ENCODE measurements at regions not wholly inside any gene's neighbourhood (a gene's known extent, or its start where the extent isn't known, plus 50 kb on each side); places are given as distances from the start of the nearest gene placed in this dataset.
"Not testable (repeated sequence)": the region's sequence is repeated elsewhere in the genome, so short reads cannot be mapped to it uniquely, and the experiment has no call there.

DNA sequence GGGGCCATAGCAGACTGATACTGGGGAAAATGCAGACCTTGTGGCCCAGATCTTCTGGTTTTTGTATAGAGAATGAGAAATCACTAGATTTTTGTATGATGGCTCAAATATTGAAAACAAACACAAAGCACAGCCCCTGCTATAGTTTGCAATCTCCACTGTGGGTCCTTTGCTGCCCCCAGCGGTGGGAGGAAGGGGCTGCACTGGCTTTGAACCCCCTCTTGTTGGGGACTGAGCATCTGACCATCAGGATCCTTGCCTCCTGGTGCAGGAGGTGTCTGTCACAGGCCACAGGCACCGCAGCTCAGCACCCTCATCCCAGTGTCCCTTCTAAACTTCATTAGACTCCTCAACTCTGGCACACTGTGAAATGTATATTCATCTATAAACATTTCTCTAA lies 252.3 kb downstream of the BCL2L11 start:
- DNase-seq, result not testable (repeated sequence)

DNA sequence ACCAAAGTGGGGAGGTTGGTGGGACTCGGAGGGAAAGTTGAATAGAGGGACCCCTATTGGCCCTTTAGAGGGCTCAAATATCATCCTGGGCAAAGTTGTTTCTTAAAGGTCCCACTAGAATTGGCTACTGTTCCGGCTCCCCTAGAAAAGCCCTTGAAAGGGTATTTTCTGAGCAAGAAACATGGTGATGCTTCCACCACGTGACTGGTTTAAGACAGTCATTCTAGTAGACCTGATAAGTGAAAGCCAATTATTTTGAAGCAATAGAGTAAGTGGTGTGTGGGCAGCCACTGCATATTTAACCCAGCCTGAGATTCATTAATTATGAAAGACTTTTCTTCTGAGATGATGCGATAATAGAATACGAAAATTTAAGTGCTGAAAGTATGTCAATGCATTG lies 253.3 kb downstream of the BCL2L11 start:
- DNase-seq, result not testable (repeated sequence)

DNA sequence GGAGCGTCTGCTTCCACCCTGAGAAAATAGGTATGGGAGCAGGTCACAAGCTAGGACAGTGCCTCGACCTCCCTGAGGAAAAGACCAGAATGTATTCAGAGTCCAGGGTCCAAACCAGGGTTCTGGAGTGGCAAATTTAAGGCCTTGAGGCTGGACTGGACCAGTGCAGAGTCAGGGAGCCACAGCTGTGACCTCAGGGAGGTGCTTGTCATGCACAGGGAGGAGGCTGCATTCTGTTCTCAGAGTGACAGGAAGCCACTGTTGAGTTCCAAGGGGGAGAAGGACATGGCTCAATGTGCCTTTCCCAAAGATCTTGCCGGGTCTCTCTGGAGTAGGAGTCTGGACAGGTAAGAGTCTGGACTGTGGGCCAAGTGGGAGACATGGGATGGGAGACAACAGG lies 254.0 kb downstream of the BCL2L11 start:
- not testable (repeated sequence) for DNase-seq

DNA sequence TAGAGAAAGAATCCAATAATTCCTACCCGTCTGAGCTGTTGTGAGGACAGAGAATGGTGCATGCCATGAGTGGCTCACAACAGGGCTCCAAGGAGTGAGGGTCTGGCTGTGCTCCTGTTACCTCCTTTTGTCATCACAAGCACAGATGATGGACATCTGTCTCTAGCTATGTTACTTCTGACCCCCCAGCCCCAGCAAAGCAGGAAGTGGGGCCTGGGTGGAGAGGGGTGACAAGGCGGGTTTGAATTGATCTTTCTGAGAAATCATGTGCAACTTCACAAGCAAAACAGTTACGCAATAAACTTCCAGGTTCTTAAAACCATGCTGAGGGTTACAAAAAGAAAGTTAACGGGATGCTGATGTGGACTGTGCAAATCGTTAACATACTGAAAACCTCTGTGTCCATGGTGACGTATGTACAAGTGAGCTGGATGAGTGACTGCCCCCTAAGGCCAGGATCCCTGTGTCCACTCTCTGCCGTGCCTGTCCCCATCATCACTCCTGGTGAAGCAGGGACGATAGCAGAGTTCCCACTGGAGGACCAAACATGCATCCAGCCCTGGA lies 254.7 kb downstream of the BCL2L11 start:
- not testable (repeated sequence) for DNase-seq

DNA sequence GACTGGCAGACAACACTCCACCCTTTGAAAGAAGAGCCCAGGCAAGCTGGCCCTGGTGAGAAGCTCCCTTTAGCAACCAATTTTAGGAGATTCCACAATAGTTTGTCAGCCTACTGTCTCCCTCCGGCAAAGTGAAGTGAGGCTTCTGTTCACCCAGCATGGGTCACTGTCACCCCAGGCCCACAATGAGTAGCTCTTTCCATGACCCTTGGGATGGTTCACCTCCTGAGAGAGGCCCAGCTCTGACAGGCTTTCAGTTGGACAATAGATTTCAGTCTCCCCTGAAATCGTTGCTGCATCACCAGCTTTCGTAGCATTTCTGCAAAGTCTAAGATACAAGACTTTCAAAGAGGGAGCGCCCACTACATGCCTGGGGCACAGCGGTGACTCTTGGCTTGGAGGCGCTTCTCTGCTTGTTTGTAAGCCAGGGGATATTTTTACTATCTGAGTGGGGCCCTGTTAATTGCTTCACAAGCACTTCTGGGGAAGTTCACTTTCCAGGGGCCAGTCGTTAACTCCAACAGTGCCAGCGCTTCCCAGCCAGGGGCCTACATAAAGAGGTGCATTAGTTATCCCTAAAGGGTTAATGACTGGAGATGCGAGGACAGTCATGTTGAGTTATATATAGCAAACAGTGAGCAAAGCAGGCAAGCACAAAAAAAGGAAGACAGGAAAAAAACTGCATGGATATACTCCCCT lies 255.7 kb downstream of the BCL2L11 start:
- DNase-seq, result not testable (repeated sequence)

DNA sequence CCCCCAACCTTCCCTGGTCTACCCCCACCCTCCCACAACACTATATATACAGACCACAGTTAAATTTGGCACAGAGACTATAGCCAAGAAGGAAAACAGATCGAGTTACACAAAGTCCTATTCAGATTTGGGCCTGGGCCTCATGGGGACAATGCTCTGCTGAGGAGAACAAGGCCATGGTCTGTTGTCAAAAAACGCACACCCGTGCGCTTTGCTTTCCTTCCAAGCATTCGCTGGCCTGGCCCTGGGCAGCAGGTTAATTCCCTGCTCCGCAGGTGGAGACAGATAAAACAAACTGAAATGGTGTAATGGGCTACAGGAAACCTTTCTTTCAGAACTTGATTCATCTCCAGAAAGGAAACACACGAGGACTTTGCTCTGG lies 256.2 kb downstream of the BCL2L11 start:
- DNase-seq, result not testable (repeated sequence)

DNA sequence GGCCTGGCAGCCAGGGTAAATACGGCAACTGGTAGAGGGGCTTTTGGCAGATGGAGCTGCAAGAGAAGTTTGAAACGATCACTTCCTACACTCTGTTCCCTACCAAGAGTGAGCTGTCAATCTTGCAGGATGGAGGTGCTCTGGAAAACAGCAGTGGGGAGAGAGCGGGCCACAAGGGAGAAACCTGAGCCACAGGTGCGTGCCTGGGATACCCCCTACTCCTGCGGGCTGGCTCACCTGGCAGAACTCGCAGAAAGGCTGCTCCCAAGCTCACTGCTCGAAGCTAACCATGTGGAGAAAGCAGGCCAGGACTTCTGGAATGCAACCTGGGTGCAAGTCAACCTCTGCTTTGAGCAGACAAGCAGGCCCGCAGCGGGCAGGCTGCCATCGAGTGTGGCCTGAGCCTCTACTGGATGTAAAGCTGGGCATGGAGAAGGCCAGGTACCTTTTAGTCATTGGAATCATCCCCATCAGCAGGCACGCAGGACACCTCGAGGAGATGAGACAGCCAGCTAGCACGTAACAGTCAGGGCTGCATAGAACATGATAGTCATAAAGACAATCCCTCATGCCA lies 256.8 kb downstream of the BCL2L11 start:
- not testable (repeated sequence) for DNase-seq

DNA sequence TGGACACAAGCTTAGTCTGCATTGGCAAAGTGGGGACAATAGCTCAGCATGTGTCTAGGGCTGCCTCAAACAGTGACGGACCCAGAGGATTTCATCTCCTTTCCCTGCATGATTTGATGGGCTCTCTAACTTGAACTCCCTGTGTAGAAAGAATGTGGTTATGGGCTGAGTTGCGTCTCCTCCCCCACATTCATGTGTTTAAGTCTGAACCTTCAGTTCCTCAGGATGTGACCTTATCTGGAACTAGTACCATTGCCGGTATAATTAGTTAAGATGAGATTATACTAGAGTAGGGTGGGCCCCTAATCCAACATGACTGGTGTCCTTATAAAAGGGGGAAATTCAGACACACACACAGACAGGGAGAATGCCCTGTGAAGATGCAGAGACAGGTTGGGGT lies 257.6 kb downstream of the BCL2L11 start:
- not testable (repeated sequence) for DNase-seq

DNA sequence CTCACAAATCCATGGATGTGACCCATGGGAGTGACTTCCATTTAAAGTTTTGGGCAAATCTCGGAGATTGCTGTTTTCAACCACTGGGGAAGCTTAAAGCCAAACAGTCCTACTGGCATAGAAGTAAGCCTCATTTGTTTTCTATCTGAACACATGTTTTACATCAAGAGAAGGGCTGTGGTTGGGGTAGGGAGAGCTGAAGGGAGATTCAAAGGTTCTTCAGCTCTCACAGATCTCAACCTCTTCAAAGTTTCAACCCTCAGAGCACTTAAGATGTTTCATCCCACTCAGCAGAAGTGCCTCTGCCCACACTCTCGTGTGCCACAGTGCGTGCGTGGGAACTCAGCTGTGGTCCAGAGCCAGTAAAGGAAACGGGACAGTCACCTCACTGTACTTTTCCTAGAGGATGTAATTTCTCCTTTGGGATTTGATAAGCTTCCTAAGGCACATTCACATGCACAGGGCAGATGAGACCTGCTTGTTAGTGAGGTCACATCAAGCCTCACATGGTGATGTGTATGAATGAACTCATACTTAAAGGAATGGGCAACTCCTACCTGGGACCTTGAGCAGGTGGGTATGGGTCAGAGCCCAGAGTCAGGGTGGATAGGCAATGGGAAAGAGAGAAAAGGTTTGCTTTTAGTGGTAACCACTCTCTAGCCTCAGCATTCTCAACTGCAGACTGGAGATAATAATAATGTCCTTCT lies 260.2 kb downstream of the BCL2L11 start:
- not testable (repeated sequence) for DNase-seq

DNA sequence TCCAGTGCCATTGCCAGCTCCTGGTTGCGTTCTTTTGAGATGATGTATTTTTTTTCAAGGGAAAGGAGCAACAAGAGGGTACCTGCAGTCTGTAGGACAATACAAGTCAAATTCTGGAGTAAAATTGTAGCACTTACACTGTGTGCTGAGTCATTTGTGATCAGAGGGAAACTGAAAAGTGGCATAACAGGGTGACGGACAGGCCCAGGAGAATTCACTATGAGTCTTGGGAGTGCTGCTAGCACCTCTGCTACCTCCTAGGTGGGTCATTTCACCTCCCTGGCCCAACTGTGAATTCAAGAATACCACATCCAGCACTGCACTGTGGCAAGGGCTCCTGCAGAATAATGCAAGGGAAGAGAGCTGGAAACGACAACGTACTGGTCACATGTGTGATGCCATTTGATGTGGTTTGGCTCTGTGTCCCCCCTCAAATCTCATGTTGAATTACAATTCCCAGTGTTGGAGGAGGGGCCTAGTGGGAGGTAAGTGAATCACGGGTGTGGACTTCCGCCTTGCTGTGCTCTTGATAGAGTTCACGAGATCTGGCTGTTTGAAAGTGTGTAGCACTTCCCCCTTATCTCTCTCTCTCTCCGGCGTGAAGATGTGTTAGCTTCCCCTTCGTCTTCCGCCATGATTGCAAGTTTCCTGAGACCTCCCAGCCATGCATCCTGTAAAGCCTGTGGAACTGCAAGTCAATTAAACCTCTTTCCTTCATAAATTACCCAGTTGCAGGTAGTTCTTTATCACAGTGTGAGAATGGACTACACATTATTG lies 261.0 kb downstream of the BCL2L11 start:
- not testable (repeated sequence) for DNase-seq

DNA sequence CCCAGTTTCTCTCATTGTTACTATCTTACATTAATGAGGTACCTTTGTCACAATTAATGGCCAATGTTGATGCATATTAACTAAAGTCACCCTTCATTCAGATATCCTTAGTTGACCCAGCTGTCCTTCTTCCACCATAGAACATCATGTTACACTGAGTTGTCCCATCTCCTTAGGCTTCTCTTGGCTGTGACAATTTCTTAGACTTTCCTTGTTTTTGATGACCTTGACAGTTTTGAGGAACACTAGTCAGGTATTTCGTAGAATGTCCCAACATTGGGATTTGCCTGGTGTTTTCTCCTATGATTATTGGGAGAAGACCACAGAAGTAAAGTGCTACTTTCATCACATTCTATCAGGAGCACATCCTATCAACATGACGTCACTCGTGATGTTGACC lies 261.8 kb downstream of the BCL2L11 start:
- not testable (repeated sequence) for DNase-seq

DNA sequence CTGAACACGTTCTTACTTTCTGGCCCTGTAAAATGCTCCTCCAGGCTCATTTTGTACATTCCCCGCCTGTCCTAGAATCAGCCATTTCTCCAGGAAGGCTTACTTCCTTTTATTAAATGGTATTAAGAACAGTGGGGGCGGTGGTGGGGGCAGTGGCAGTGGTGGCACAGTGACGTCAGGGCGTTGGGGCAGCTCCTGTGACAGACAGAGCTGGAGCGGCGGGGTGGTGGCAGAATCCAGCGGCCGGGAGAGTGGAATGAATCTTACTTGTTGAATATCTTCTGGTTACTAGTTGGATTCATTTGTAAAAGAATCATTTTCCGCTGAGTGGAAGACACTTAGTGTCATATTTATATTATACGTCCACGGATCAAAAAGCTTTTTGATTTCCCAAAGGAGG lies 262.6 kb downstream of the BCL2L11 start:
- not testable (repeated sequence) for DNase-seq

DNA sequence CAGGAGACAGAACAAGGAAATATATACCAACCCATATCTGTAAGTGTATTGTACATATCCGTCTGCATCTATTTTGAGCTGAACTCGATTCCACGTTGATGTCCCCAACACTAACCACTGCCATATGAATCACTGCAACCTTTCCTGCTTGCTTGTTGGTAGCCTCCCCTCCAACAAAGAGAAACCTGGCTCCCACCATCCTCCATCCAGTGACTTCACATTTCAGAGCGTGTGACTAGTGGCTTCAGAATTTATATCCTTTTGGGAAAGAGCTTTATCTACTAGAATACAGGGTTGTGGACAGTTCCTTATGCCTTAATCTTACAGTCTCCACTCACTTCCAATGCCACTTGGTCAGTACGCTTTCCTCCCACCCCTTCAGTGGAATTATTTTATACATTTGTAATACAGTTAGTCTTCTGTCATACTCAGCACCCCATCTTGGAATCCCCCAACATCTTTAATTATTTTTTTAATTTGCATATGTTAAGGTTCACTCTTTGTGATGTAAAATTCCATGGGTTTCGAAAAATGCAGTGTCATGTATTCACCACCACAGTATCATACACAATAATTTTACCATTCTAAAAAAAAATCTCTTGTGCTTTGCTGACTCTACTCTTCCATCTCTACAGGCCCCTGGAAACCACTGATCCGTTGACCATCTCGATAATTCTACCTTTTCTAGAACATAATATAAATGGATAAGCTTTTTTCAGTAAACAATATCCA lies 264.7 kb downstream of the BCL2L11 start:
- DNase-seq, result not testable (repeated sequence)

DNA sequence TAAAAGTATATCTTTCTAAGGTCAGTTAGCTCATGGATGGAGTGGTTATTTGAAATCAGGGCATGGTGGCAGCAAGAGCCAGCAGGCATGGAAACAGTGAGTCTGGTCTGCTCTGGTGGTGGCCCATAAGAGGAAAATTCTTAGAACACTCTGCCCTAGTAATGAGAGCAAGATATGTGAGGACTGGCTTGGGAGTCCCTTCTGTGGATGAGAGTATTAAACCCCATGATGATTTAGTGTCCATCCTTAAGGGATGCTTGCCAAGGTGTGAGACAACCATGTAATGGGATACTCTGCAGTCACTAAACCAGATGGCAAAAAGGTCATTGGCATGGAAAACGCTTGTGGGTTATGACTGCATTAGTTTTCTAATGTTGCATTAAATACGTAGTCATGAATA lies 269.9 kb downstream of the BCL2L11 start:
- DNase-seq, result not testable (repeated sequence)

DNA sequence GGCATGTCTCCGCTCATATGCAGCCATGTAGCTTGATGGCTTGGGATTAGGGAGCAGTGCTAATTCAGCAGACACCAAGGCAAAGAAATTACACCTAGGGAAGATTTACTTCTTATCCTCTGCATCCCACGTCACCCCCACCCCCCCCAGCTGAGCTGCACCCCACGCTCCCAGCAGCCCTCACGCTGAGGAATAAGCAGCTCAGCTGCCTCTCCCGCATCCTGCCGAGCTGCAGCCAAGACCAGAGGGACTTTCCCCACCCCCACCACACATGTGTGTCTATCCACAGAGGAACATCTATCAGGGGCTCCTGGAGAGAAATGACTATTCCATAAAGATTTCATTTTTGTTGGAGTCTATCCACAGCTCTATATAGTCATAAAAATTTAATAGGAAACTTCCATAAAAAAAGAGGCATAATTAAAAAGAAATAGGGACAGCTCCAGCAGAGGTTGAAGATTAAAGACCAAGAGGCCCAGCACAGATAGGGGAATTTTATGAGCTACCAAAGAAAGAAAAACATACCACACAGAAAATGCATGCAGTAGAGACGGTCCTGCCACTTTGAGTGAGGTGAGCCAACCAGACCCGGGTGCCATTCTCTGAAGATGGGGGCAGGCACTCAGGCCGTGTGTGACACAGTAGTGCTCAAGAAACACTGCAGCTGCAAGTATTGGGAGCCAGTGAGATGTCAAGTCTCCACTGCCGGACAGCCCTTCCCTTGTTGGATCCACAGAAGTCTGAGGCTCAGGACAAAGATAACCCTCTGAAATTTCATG lies 274.8 kb downstream of the BCL2L11 start:
- not testable (repeated sequence) for DNase-seq

DNA sequence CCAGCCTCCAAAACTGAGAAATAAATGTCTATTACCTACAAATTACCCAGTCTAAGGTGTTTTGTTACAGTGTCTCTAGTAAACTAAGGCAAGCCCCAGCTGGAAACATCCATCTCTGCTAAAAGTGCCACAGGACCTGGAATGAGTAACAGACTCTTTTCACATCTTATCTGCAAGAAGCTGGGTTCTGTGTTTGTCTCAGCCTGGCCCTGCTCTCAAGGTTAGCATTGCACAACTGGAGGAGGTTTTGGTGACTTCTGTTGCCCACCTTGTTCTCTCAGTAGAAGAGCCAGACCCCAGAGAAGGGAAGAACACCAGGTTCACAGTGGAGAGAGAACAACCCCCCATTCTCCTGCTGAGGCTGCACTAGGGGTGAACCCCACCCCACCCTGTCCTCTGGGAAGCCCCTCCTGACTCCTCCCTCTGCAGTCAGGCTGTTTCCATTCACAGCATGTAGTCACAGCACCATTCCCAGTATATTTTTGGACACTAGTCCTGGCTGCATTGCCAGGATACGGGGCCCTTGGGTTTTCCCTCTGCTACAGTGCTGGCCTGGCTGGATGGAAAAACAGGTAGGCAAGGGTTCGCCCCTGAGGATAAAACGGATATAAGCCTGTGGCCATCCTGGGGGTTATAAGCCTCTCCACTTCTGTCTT lies 280.0 kb downstream of the BCL2L11 start:
- DNase-seq, result not testable (repeated sequence)

DNA sequence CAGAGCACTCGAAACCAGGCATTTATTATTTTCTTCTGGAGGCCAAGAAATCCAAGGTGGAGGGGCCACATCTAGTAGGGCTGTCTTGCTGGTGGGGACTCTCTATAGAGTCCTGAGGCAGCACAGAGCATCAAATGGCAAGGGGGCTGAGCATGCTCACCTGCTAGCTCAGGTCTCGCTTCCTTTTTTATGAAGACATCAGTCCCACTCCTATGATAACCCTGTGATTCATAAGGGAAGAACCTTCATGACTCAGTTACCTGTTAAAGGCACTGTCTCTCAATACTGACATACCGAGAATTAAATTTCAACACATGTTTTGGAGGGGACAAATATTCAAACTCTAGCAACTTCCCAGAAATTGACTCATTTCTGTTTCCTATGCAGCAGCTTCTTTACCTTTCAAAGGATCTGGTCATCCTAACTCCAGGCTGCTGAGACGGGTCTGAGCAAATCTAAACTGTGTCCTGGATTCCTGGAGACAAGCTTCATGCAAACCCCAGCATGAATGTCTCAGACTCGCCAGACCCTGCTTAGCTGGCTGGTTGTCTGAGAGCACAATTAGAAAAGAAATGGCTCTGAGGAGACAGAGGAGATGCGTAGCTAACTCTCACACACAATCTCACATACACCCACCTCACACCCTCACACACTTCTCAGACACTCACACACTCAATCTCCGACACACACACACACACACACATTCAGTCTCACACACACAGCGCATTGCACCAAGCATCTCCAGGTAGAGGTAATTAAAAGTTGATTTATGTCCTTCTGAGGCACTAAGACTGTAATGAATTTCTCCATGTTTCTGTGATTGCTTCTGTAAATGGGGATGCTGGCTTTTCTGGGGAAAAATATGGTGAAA lies 280.8 kb downstream of the BCL2L11 start:
- not testable (repeated sequence) for DNase-seq

DNA sequence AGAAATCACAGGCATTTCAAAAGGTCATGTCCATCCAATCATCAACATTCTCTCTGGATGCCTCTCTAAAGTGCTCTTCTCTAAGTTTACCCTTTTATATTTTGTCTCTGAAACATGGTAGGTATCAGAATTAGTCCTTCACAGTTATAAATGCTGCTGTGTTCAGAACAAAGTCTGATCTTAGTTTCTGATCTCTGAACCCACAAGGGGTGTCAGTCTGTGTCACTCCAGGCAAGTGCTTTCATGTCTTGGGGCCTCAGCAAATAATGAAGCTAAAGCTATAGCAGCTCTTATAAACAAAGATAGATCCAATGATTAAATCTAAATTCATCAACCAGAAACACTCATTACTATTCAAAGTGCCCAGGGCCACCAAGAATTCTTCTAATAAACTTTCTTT lies 281.7 kb downstream of the BCL2L11 start:
- DNase-seq, result not testable (repeated sequence)

DNA sequence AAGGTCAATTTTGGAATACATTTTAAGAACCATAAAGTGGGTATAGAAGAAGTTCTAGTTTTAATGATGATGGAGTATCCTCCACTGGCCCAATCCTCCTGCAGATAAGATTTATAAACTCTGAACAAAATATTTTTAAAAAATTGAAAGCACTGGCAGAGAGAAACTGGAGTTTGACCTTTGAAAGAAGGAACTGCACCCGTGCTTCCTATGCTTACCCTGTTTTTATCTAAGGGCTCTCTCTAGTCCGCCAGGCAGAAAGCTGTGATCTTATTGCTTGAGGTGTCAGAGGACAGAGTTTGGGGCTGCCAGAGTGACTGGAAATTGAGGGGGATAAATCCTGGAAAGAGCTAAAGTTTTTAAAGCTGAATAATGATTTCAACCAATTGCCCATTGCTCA lies 282.6 kb downstream of the BCL2L11 start:
- DNase-seq, result not testable (repeated sequence)

DNA sequence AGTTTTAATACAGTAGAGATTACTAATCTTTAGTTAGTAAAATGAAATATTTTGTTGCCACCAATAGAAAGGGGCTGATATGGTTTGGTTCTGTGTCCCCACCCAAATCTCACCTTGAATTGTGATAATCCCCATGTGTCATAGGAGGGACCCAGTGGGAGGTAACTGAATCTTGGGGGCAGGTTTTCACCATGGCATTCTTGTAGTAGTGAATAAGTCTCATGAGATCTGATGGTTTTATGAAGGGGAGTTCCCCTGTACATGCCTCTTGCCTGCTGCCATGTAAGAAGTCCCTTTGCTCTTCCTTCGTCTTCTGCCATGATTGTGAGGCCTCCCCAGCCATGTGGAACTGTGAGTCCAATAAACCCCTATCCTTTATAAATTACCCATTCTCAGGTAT lies 285.9 kb downstream of the BCL2L11 start:
- DNase-seq, result not testable (repeated sequence)
